Upper lobe of left lung (tissue), 4 donors: ENCODE measurements at regions not wholly inside any gene's neighbourhood (a gene's known extent, or its start where the extent isn't known, plus 50 kb on each side); places are given as distances from the start of the nearest gene placed in this dataset.

Experiments
- EP300 ChIP-seq, 4 donors: sonication (generic); formaldehyde crosslinking; IDR thresholded peaks; one replicate each; pipeline ENCODE4 v1.5.1; 2017; ENCODE audit warnings: antibody characterized with exemption in 4 of 4, control low read depth in 2 of 4
- POLR2A ChIP-seq, 4 donors: fragments of 450-650 bp; IDR thresholded peaks; one replicate each; pipeline ENCODE4 v1.5.1; 2016 to 2017; ENCODE audit warnings: antibody characterized with exemption in 4 of 4, mild to moderate bottlenecking in 2 of 4
- POLR2AphosphoS5 ChIP-seq, 2 donors: sonication (generic); formaldehyde crosslinking; IDR thresholded peaks; one replicate each; pipeline ENCODE4 v1.5.1; 2017; ENCODE audit warnings: antibody characterized with exemption in 2 of 2
- TF ChIP-seq, protein P1 (sequence below), 6 experiments: fragments of 450-650 bp in 4 of 6; fragments of 200-600 bp in 2 of 6; sonication (generic) in 2 of 6; IDR thresholded peaks; one replicate each; pipeline ENCODE4 v1.5.1; 2016 to 2019; ENCODE audit warnings: antibody characterized with exemption in 6 of 6

DNA sequence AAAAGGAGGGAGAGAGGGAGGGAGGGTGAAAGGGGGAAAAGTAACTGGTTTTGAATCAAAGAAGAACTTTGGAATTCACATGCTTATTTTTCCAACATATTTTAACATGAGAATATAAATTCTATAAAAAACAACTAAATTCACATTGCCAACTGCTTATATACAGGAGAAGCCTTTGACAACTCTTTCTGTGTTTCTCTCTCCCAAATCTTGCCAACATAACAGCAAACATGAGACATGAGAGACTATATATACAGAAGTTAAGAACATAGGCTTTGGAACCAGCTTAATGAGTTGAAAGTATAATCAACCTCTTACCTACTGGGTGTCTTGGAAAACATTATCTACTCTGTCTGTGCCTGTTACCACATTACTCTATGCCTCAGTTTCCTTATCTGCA, 493.3 kb downstream of the RFC3 start:
- TF ChIP-seq, protein P1, sequence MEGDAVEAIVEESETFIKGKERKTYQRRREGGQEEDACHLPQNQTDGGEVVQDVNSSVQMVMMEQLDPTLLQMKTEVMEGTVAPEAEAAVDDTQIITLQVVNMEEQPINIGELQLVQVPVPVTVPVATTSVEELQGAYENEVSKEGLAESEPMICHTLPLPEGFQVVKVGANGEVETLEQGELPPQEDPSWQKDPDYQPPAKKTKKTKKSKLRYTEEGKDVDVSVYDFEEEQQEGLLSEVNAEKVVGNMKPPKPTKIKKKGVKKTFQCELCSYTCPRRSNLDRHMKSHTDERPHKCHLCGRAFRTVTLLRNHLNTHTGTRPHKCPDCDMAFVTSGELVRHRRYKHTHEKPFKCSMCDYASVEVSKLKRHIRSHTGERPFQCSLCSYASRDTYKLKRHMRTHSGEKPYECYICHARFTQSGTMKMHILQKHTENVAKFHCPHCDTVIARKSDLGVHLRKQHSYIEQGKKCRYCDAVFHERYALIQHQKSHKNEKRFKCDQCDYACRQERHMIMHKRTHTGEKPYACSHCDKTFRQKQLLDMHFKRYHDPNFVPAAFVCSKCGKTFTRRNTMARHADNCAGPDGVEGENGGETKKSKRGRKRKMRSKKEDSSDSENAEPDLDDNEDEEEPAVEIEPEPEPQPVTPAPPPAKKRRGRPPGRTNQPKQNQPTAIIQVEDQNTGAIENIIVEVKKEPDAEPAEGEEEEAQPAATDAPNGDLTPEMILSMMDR (IDR thresholded peaks at IDR 0.05): no peak
- TF ChIP-seq EP300 (IDR thresholded peaks at IDR 0.05): no peak
- TF ChIP-seq POLR2A (IDR thresholded peaks at IDR 0.05): no peak
- no peak for TF ChIP-seq POLR2AphosphoS5 (IDR thresholded peaks at IDR 0.05)
